ENCODE measurements at regions not wholly inside any gene's neighbourhood (a gene's known extent, or its start where the extent isn't known, plus 50 kb on each side); places are given as distances from the start of the nearest gene placed in this dataset.
A peak's percentile ranks its signal among the peaks of the same experiment; 100 is the strongest.

- TF ChIP-seq, protein P1, sequence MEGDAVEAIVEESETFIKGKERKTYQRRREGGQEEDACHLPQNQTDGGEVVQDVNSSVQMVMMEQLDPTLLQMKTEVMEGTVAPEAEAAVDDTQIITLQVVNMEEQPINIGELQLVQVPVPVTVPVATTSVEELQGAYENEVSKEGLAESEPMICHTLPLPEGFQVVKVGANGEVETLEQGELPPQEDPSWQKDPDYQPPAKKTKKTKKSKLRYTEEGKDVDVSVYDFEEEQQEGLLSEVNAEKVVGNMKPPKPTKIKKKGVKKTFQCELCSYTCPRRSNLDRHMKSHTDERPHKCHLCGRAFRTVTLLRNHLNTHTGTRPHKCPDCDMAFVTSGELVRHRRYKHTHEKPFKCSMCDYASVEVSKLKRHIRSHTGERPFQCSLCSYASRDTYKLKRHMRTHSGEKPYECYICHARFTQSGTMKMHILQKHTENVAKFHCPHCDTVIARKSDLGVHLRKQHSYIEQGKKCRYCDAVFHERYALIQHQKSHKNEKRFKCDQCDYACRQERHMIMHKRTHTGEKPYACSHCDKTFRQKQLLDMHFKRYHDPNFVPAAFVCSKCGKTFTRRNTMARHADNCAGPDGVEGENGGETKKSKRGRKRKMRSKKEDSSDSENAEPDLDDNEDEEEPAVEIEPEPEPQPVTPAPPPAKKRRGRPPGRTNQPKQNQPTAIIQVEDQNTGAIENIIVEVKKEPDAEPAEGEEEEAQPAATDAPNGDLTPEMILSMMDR (IDR thresholded peaks at IDR 0.05 in 2 of 3, conservative IDR thresholded peaks at IDR 0.05 in 1 of 3; ENCODE audit: insufficient read depth in 2 of 3, low read depth in 1 of 3, low read length in 3 of 3) = peak; percentile 45 to 66 (median 46); a peak in 5 of 6 replicates
- TF ChIP-seq MEIS2 (IDR thresholded peaks at IDR 0.05; ENCODE audit: partially characterized antibody) (peak; percentile 96), TAF9B (IDR thresholded peaks at IDR 0.05; ENCODE audit: partially characterized antibody) (no peak)
- TF ChIP-seq, protein P2, sequence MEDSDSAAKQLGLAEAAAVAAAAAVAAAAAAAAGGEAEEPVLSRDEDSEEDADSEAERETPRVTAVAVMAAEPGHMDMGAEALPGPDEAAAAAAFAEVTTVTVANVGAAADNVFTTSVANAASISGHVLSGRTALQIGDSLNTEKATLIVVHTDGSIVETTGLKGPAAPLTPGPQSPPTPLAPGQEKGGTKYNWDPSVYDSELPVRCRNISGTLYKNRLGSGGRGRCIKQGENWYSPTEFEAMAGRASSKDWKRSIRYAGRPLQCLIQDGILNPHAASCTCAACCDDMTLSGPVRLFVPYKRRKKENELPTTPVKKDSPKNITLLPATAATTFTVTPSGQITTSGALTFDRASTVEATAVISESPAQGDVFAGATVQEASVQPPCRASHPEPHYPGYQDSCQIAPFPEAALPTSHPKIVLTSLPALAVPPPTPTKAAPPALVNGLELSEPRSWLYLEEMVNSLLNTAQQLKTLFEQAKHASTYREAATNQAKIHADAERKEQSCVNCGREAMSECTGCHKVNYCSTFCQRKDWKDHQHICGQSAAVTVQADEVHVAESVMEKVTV (CRISPR knock-in tag; IDR thresholded peaks at IDR 0.05) = peak; percentile 39; the same call in 1 of the 2 replicates
These were observed 54.0 kb upstream of the ABHD2 start (continued) for GRCh38 chr15:89034305-89034704.

- Histone ChIP-seq H3K4me1 (replicated peaks in 1 of 2; ENCODE audit: control insufficient read depth in 2 of 2, insufficient read depth in 2 of 2, low read length in 2 of 2) (peaks cover 0 to 8% of the 10 kb centered on the region in 2 experiments; a peak in 1 of 5 replicates), H3K9ac (ENCODE audit: insufficient read depth in 1 of 2, low read depth in 2 of 2, low read length in 2 of 2) (no peak overlapping the region), H3K36me3 (ENCODE audit: control insufficient read depth, insufficient read depth, low read length) (no peaks in the 10 kb centered on the region), H3K9me1 (ENCODE audit: control insufficient read depth, insufficient read depth, low read length) (no peaks in the 10 kb centered on the region), H2AFZ (ENCODE audit: low read depth, low read length) (no peak overlapping the region), H3K4me2 (ENCODE audit: insufficient read depth, low read length) (no peak overlapping the region), H3K79me2 (ENCODE audit: control insufficient read depth, insufficient read depth, low read length) (no peaks in the 10 kb centered on the region), H3K9me3 (replicated peaks; ENCODE audit: control insufficient read depth, insufficient read depth, low read depth, low read length) (peaks cover 4% of the 10 kb centered on the region; the same call in 1 of the 2 replicates), H3K27me3 (ENCODE audit: control insufficient read depth in 2 of 2, insufficient read depth in 2 of 2, low read length in 2 of 2) (peaks cover 6 to 10% of the 10 kb centered on the region in 2 experiments; a peak in 2 of 5 replicates), H4K20me1 (replicated peaks; ENCODE audit: control insufficient read depth, insufficient read depth, low read length) (no peaks in the 10 kb centered on the region), H3K27ac (ENCODE audit: extremely low read depth, low read depth, low read length) (no peak overlapping the region), H3K4me3 (no peak overlapping the region)
- WGBS (ENCODE audit: insufficient coverage, low coverage, missing lambda C conversion rate) = 0% methylated on average over 2 of the region's 2 CpGs
- no peak for ATAC-seq
- in situ Hi-C loops (cut with MboI) (no loop called here), intact Hi-C loops (cut with micrococcal nuclease) (no loop called here)
- ChIA-PET POLR2A (interaction anchor here (0.6 kb wide), 1 partner anchor 27 kb away, joined by 4 read pairs; no protein-coding TSS in a partner anchor), CTCF (ENCODE audit: low intra/inter-chr PET ratio) (interaction anchor here (1.0 kb wide), 1 partner anchor 143 kb away, joined by 3 read pairs; no protein-coding TSS in a partner anchor)
- no peak for FAIRE-seq
- no peak for DNase-seq (ENCODE audit: extremely low read depth in 1 of 4, low spot score in 3 of 4)
- no peak for TF ChIP-seq SAFB (IDR thresholded peaks at IDR 0.05; ENCODE audit: borderline replicate concordance, low read depth, low read length)
- TF ChIP-seq MEIS2 (IDR thresholded peaks at IDR 0.05; ENCODE audit: partially characterized antibody) = peak; percentile 48
- BruUV-seq (replicated peaks) = no TSS peak
These were observed 53.1 kb upstream of the ABHD2 start for GRCh38 chr15:89035150-89035549.

All from K562 (cell line).